ENCODE measurements at regions not wholly inside any gene's neighbourhood (a gene's known extent, or its start where the extent isn't known, plus 50 kb on each side); places are given as distances from the start of the nearest gene placed in this dataset.

DNA sequence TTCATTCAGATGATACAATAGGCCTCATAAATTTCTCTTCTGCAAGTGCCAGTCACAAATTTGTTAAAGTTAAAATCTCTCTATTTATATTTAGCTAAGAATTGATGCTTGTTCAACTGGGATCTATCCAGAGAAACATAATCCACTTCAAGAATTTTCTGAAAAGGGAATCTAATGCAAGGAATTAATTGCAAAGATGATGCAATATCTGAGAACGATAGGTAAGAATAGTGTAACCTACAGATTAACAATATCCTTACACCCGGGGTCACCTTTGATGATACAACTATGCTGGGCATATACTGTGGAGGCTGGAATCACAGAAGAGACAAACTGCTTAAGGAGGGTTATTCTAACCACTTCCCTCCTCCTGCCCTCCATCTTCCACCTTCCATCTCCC lies 295.1 kb downstream of the FOXG1 start:
- Histone ChIP-seq H2AK5ac (ENCODE audit: low read depth, low read length) (no peak overlapping the region), H4K8ac (ENCODE audit: extremely low read depth, insufficient read depth, low read length) (no peak overlapping the region), H2BK20ac (ENCODE audit: low read length) (no peak overlapping the region), H2AFZ (ENCODE audit: low read length) (peak overlapping the region; percentile 43; the same call in 1 of the 2 replicates), H3K23ac (ENCODE audit: insufficient read length) (no peak overlapping the region), H3K4me1 (replicated peaks in 1 of 4; ENCODE audit: control insufficient read depth in 3 of 4, insufficient read depth in 4 of 4, low read length in 3 of 4) (no peaks in the 10 kb centered on the region), H4K5ac (ENCODE audit: insufficient read length, low read depth, low read length) (no peak overlapping the region), H3K27ac (ENCODE audit: low read depth, low read length) (no peak overlapping the region), H2BK15ac (ENCODE audit: low read length) (no peak overlapping the region), H3K4ac (replicated peaks; ENCODE audit: insufficient read length, low read depth, low read length) (no peak overlapping the region), H3K79me2 (ENCODE audit: control insufficient read depth in 1 of 2, insufficient read depth in 2 of 2, low read length in 2 of 2) (no peaks in the 10 kb centered on the region), H3K4me2 (ENCODE audit: insufficient read depth in 1 of 2, low read depth in 2 of 2, low read length in 2 of 2) (no peak overlapping the region), H3K36me3 (ENCODE audit: control insufficient read depth in 2 of 4, insufficient read depth in 4 of 4, low read length in 3 of 4) (no peaks in the 10 kb centered on the region), H4K20me1 (replicated peaks in 1 of 2; ENCODE audit: control insufficient read depth in 1 of 2, insufficient read depth in 2 of 2, low read length in 2 of 2) (no peaks in the 10 kb centered on the region), H3K23me2 (ENCODE audit: low read depth, low read length) (no peaks in the 10 kb centered on the region), H4K91ac (replicated peaks; ENCODE audit: insufficient read length, low read length) (no peak overlapping the region), H3K79me1 (ENCODE audit: low read depth, low read length) (no peaks in the 10 kb centered on the region), H3K27me3 (replicated peaks in 1 of 4; ENCODE audit: control insufficient read depth in 3 of 4, extremely low read depth in 1 of 4, insufficient read depth in 3 of 4, low read length in 3 of 4) (no peaks in the 10 kb centered on the region), H3K14ac (ENCODE audit: insufficient read length) (no peak overlapping the region), H2BK12ac (ENCODE audit: low read depth, low read length) (no peak overlapping the region), H3K56ac (replicated peaks; ENCODE audit: insufficient read length, low read depth, low read length) (no peak overlapping the region), H3K9me3 (ENCODE audit: insufficient read depth in 2 of 2, low read depth in 1 of 2, low read length in 1 of 2) (no peaks in the 10 kb centered on the region), H3K9ac (replicated peaks in 1 of 4; ENCODE audit: extremely low read depth in 1 of 4, low read depth in 3 of 4, low read length in 3 of 4) (no peak overlapping the region), H3K4me3 (ENCODE audit: extremely low read depth in 1 of 4, insufficient read depth in 2 of 4, low read depth in 3 of 4, low read length in 4 of 4) (no peak overlapping the region), H2BK120ac (replicated peaks; ENCODE audit: low read depth, low read length) (no peak overlapping the region), H2BK5ac (ENCODE audit: low read depth, low read length) (no peak overlapping the region), H3K18ac (ENCODE audit: extremely low read depth, low read length) (no peak overlapping the region)
- POLR2A ChIA-PET (ENCODE audit: partially characterized antibody): no interaction called here
- 88% methylated on average over 2 of the region's 2 CpGs; no CpG with 5 or more reads in 1 of the 2 experiments for WGBS, 2 experiments (ENCODE audit: extremely low coverage in 1 of 2, insufficient coverage in 1 of 2, insufficient read length in 1 of 2, insufficient replicate concordance in 2 of 2, low coverage in 1 of 2, low lambda C conversion rate in 2 of 2, missing lambda C conversion rate in 1 of 2)
- DNase-seq (ENCODE audit: low read depth in 1 of 2, low spot score in 2 of 2) (no peak), FAIRE-seq (no peak)
- CTCF ChIA-PET (ENCODE audit: partially characterized antibody): no interaction called here
- TF ChIP-seq, protein P1, sequence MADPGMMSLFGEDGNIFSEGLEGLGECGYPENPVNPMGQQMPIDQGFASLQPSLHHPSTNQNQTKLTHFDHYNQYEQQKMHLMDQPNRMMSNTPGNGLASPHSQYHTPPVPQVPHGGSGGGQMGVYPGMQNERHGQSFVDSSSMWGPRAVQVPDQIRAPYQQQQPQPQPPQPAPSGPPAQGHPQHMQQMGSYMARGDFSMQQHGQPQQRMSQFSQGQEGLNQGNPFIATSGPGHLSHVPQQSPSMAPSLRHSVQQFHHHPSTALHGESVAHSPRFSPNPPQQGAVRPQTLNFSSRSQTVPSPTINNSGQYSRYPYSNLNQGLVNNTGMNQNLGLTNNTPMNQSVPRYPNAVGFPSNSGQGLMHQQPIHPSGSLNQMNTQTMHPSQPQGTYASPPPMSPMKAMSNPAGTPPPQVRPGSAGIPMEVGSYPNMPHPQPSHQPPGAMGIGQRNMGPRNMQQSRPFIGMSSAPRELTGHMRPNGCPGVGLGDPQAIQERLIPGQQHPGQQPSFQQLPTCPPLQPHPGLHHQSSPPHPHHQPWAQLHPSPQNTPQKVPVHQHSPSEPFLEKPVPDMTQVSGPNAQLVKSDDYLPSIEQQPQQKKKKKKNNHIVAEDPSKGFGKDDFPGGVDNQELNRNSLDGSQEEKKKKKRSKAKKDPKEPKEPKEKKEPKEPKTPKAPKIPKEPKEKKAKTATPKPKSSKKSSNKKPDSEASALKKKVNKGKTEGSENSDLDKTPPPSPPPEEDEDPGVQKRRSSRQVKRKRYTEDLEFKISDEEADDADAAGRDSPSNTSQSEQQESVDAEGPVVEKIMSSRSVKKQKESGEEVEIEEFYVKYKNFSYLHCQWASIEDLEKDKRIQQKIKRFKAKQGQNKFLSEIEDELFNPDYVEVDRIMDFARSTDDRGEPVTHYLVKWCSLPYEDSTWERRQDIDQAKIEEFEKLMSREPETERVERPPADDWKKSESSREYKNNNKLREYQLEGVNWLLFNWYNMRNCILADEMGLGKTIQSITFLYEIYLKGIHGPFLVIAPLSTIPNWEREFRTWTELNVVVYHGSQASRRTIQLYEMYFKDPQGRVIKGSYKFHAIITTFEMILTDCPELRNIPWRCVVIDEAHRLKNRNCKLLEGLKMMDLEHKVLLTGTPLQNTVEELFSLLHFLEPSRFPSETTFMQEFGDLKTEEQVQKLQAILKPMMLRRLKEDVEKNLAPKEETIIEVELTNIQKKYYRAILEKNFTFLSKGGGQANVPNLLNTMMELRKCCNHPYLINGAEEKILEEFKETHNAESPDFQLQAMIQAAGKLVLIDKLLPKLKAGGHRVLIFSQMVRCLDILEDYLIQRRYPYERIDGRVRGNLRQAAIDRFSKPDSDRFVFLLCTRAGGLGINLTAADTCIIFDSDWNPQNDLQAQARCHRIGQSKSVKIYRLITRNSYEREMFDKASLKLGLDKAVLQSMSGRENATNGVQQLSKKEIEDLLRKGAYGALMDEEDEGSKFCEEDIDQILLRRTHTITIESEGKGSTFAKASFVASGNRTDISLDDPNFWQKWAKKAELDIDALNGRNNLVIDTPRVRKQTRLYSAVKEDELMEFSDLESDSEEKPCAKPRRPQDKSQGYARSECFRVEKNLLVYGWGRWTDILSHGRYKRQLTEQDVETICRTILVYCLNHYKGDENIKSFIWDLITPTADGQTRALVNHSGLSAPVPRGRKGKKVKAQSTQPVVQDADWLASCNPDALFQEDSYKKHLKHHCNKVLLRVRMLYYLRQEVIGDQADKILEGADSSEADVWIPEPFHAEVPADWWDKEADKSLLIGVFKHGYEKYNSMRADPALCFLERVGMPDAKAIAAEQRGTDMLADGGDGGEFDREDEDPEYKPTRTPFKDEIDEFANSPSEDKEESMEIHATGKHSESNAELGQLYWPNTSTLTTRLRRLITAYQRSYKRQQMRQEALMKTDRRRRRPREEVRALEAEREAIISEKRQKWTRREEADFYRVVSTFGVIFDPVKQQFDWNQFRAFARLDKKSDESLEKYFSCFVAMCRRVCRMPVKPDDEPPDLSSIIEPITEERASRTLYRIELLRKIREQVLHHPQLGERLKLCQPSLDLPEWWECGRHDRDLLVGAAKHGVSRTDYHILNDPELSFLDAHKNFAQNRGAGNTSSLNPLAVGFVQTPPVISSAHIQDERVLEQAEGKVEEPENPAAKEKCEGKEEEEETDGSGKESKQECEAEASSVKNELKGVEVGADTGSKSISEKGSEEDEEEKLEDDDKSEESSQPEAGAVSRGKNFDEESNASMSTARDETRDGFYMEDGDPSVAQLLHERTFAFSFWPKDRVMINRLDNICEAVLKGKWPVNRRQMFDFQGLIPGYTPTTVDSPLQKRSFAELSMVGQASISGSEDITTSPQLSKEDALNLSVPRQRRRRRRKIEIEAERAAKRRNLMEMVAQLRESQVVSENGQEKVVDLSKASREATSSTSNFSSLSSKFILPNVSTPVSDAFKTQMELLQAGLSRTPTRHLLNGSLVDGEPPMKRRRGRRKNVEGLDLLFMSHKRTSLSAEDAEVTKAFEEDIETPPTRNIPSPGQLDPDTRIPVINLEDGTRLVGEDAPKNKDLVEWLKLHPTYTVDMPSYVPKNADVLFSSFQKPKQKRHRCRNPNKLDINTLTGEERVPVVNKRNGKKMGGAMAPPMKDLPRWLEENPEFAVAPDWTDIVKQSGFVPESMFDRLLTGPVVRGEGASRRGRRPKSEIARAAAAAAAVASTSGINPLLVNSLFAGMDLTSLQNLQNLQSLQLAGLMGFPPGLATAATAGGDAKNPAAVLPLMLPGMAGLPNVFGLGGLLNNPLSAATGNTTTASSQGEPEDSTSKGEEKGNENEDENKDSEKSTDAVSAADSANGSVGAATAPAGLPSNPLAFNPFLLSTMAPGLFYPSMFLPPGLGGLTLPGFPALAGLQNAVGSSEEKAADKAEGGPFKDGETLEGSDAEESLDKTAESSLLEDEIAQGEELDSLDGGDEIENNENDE (IDR thresholded peaks at IDR 0.05; ENCODE audit: insufficient replicate concordance, low read length): no peak
